ENCODE measurements at regions not wholly inside any gene's neighbourhood (a gene's known extent, or its start where the extent isn't known, plus 50 kb on each side); places are given as distances from the start of the nearest gene placed in this dataset.

DNA sequence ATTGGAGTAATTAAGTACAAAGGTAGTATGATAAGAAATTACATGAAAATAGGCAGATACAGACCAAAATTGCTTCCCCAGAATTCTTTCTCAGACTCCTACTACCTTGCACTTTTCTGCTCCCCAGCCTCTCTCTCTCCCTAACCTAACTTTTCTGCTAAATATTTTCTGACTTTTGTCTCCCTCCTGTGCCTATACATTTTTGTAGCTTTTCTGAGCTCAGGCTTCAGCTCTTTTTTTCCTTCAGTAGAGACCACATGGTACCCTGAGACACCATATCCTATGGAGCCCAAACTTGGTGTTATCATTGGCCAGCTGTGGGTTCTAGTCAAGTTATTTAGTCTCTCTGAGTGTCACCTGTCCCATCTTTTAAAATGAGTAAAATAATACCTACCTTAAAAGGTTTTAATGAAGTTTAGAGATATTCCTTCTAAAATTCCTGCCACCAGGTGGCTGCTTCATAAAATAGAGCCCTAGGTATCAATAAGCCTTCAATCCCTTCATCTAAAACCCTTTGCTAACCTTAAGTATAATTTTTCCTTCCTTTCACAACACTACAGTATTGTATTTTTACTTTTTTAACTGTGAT, 237.6 kb upstream of the DUSP10 start:
- TF ChIP-seq, protein P1, sequence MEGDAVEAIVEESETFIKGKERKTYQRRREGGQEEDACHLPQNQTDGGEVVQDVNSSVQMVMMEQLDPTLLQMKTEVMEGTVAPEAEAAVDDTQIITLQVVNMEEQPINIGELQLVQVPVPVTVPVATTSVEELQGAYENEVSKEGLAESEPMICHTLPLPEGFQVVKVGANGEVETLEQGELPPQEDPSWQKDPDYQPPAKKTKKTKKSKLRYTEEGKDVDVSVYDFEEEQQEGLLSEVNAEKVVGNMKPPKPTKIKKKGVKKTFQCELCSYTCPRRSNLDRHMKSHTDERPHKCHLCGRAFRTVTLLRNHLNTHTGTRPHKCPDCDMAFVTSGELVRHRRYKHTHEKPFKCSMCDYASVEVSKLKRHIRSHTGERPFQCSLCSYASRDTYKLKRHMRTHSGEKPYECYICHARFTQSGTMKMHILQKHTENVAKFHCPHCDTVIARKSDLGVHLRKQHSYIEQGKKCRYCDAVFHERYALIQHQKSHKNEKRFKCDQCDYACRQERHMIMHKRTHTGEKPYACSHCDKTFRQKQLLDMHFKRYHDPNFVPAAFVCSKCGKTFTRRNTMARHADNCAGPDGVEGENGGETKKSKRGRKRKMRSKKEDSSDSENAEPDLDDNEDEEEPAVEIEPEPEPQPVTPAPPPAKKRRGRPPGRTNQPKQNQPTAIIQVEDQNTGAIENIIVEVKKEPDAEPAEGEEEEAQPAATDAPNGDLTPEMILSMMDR (IDR thresholded peaks at IDR 0.05) = no peak
- no peak for TF ChIP-seq POLR2A (IDR thresholded peaks at IDR 0.05)
